HG03521 (cell line): ENCODE measurements at regions not wholly inside any gene's neighbourhood (a gene's known extent, or its start where the extent isn't known, plus 50 kb on each side); places are given as distances from the start of the nearest gene placed in this dataset.

Experiments used
- ATAC-seq: cut with Tn5 transposase; IDR thresholded peaks from one replicate; pipeline ENCODE4 v1.9.1; 2021; ENCODE audit warnings: mild to moderate bottlenecking, moderate library complexity; ENCODE audit not compliant: unreplicated experiment

DNA sequence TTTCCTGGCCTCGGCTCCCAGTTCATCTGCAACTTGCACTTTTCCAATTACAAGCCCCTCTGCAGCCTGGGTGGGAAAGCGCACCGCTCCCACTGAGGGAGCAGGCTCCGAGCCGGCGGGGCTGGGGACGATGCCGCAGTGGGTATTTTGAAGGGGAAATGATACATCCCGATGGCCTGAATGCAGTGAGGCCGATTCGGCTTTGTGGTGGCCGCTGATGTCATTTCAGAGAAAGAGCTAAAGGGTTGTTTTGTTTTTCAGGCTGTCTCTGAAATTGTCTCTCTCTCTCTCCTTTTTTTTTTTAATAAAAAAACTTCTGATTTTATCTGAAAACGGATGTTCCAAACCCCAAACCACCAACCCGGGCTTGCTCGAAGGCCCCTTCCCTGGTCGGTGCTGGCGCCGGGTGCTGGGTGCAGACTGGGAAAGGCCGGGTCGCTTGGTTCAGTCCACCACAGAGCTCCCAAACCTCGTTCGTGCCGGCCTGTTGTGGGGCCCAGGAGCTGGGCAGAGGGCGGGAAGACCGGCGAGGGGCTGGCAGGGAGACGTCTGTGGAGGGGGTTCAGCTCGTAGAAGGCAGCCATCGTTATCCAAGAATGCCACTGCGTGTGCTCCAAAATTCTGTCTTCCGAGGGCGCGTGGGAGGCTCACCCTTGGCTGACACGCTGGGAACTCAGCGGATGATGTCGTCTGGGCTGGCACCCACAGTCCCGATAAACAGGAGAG is 102.8 kb downstream of the FOXL1 start:
- no peak for ATAC-seq

DNA sequence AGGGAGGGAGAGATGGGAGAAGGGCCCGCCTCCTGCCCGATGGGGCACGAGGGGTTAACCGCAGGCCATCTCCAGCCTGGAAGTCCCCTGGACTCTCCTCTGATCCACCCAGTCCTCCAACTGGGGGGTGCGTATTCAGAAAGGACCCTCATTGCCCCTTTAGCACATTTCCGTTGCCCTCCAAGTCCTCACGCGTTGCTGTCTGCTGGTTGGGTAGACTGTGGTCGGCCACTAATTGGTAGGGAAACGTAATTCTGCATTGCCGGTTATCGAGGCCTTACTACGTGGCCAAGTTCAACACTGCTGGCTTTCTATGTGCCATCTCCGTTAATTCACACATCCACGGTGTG is 103.4 kb downstream of the FOXL1 start:
- no peak for ATAC-seq

DNA sequence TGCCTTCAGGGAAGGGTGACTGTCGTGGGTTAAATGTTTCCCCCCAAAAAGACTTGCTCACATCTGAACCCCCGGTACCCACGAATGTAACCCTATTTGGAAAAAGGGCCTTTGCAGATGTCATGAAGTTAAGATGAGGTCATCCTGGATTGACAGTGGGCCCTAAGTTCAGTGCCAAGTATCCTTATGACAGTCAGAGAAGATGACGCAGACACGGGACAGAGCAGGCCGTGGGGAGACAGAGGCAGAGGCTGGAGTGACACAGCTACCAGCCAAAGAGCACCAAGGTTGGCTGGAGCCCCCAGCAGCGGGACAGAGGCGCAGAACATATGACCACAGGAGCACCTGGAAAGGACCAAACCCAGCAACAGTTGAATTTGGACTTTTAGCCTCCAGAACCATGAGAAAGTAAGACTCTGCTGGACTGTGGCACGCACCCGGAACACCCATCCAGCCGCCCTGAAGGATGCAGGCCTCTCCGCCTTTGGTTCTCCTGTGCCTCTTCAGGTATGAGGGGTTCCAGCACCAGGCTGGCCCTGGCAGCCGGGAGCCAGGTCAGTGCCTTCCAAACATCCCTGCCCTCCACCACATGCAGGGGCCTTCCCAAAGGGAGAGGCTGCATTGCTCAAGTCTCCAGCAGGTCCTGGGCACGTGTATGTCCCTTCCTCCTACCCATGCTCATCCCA is 104.0 kb downstream of the FOXL1 start:
- ATAC-seq: no peak

DNA sequence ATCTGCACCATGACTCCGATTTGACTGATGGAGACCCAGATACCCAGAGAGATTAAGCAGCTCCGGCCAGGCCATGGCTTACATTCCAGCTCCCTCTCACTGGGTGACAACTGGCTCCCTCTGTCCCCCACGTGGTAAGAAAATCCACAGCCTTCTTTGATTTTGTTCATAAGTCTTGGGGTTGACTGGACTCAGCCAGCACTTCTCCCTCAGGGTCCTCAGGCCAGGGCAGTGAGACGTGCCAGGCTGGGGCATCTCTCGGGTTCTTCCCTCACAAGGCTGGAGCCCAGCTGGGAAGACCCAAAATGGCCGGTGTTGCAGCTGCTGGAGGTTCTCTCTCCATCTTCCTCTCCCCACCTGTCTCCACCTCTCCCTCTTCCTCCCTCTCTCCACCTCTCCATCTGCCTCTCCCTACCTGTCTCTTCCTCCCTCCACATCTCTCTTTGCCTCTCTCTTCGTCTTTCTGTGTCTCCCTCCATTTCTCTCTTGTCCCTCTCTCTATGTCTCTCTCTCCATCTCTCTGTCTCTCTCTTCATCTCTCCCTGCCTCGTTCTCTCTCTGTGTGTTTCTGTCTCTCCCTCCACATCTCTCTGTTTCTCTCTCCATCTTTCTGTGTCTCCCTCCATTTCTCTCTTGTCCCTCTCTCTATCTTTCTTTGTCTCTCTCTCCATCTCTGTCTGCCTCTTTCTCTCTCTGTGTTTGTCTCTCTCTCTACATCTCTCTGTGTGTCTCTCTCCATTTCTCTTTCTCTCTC is 105.3 kb downstream of the FOXL1 start:
- ATAC-seq: no peak

DNA sequence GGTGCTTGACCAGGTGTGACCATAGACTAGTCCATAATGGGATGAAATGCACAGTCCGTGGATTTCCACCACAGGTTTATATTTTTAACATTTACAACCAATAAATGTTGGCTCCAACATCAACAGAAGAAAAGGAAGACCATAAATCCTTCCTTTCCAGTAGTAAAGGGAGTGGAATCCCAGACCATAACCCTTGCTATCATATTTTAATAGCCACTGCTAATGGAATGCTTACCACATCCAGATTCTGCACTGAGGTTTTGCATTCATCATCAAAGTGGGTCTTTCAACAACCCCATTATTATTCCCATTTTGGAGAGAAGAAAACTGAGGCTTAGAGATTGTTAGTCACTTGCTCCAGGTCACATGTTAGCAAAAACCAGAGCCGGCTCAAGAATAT is 106.7 kb downstream of the FOXL1 start:
- no peak for ATAC-seq

DNA sequence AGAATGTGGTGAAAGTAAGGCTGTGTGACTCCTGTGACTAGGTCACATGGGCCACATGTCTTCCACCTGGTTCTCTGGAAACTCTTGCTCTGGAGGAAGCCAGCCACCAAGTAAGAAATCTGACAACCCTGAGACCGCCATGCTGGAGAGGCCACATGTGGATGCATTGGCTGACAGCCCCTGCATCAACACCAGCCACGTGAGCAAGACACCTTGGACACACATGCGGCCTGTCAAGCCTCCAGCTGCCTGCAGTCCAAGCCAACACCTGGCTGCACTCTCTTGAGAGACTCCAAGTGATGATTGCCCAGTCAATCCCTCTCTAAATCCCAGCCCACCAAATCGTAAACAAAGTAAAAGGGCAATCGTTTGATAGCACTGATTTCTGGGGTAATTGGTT is 112.6 kb downstream of the FOXL1 start:
- no peak for ATAC-seq

DNA sequence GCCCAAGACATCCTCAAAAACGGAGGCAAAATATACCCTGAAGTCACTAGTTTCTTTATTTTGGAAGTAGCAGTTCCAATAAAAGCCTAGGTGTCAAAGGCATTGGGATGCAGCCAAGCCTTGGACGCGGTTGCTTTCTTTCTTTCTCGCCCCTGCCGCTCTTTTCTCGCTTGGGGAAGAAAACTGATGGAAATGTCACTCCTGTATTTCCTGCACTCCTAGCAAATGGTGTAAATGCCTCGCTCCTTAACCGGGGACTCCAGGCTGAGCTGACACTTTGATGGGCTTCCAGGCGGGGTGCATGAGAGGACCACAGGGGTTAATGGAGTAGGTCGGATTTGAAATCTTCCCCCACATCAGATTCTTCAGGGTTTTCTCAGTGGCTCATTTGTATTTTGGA is 114.1 kb downstream of the FOXL1 start:
- no peak for ATAC-seq

DNA sequence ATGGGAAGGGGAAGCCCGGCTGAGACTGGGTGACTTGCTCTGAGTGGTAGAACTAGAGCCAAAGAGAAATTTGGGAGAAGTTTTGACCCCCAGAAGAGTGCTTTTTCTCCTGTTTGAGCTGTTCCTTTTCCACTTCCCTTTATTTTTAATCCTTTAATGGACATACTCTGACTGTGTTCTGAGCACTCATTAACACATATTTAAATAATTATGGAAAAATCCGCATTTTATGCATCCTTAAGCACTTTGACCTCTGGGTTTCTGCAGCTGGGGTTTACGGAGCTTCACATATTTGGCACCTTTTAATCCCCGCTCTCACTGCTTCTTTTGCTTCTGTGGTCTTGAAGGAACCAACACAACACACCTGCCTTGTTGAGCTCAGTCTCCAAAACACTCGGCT is 114.7 kb downstream of the FOXL1 start:
- no peak for ATAC-seq

DNA sequence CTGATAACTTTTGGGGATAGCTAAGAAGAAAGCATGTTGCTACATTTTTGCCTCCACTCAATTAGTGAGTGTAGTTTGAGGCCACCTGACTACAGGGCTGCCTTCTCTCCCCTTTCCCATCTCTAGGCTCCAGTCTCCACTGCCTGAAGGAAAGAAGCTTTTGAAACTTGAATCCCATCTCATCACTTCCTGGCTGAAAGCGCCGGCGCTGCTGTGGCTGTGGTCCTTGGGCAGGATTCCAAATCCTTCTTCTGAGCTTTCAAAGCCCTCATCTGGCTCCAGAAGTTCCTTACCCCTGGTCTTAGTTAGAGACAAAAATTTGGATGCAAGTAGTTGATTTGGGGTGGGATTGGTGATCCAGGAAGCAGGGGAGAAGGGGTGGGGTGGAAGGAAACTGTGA is 119.4 kb downstream of the FOXL1 start:
- ATAC-seq: no peak

DNA sequence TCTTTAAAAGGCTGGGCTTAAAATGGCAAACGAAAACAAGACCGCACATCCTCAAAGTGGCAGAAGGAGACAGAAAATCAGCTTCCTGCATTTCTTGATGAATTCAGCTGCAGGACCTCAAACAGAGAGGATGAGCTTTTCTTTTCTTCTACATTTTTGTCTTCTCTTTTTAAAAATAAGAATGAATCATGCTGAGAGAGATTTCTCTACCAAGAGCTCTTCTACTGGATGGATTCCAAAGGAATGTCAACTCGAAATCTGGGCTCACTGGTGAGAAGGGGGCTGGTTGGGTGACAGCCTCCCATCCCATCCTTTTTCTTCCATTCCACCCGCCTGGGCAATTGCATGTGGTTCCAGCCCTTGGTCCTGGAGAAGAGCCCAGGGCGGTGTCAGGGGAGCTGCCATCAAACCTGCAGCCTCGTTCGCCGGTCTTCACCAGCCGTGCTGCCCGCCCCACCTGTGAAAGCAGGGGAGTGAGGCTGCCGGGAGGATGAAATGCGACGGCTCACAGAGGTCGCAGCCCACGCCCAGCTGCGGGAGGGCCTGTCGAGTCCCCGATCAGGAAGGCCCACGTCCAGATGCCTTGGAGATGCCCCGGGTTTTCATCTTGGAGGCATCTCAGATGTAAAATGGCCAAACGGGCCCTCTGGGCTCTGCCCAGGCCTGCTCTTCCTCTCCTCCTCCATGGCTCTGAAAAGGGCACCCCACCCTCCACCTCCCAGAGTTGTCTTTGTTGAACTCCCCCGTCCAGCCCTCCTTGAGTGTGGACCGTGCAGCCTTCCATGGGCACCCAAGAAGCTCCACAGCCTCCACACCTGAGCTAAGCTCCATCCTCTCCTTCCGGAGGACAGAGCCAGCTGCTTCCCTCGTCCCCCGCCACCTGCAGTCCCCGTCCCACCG is 121.9 kb downstream of the FOXL1 start:
- no peak for ATAC-seq

DNA sequence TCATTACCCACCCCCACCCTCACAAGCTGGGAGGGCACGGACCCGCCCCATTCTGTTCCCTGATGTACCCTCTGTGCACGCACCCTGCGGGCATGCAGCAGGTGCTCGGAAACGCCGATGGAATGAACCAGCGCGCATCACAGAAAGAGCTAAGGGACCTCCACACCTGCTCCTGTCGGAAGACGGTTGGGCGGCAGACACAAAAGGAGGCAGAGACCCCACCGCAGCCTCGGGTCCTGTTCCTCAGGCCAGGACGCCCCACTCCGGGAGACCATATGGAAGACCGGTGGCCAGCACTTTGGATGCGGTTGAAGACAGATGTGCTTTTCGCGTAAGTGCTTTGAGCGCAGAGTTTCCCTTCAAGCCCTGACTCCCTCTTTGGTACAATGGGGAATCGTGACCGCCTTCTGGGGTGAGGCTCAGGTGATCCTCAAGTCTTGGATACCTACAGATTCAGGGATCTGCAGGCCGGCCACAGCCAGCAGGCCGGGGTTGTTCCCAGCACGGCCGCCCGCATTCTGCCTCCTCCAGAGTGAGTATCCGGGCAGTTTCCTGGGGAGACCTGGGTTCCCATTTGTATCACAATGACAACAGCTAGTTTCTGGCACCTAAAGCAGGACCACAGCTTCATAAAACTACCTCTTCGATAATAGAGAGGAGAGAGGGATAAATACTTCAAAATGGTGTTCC is 123.1 kb downstream of the FOXL1 start:
- ATAC-seq: no peak

DNA sequence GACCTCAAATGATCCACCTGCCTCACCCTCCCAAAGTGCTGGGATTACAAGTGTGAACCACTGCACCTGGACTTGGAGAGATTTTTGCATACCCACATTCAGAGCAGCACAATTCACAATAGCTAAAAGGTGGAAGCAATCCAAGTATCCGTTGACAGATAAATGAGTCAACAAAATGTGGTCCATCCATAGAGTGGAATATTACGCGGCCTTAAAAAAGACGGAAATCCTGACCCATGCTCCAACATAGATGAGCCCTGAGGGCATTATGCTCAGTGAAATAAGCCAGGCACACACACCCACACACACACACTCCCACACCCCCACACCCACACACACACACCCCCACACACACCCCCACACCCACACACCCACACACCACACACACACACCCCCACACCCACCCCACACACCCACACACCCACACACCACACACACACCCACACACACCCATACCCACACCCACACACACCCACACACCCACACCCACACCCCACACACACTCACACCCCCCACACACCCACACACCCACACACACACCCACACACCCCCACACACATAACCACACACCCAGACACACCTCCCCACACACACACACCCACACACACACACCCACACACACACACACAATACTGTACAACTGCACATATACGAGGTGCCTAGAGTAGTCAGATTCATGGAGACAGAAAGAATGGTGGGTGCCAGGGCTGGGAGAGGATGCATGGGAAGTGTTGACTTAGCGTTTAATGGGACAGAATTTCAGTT is 124.7 kb downstream of the FOXL1 start:
- no peak for ATAC-seq

DNA sequence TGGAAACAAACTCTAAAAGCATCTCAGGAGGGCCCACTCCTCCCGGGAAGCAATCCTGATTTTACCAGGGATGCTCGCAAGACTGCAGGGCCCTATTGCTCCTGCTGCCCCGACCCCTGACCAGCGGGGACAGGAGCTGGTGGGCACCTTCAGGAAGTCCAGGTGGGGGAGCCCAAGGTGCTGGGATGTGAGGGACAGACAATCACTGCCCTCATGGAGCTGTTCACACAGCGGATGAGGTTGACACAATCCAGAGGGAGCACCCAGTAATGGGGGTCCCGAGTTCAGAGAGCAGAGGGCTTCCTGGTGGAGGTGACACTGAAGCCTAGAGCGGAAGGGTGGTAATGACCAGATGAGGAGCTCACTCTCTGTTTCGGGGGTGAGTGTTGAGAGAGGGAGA is 126.2 kb downstream of the FOXL1 start:
- no peak for ATAC-seq

DNA sequence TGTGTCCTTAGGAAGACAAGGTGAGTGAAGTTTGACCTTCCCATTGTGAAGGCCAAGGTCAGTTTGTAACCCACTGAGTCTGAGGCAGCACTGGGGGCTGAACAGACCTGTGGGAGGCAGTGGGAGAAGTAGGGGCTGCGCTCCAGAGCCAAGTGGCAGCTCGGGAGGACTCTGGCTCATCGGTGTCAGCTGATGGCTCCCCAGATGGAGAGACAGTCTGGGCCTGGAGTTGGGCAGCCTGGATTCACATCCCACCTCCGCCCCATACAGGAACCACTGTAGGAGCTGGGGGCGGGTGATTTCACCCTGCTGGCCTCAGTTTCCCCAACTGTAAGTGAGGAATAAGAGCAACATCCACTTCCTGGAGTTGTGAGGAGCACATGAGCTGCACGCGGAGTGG is 128.4 kb downstream of the FOXL1 start:
- no peak for ATAC-seq

DNA sequence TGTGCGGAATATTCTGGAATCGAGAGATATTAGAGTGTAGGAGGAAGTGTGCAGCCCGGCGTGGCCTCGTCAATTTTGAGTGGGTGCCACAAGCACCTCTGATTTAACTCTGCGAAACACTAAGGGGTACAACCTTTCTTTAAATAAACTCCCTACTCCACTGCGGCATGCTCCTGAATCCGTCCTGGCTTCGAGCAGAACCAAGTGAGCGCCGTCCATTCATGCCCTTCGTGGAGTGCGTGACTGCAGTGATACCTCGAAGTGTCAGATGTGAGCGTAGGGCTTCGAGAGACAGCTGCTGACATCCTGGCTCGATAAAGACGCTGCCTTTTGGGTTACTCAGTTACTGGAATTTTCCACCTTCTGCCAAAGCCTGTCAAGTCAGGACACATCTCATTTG is 128.8 kb downstream of the FOXL1 start:
- no peak for ATAC-seq

DNA sequence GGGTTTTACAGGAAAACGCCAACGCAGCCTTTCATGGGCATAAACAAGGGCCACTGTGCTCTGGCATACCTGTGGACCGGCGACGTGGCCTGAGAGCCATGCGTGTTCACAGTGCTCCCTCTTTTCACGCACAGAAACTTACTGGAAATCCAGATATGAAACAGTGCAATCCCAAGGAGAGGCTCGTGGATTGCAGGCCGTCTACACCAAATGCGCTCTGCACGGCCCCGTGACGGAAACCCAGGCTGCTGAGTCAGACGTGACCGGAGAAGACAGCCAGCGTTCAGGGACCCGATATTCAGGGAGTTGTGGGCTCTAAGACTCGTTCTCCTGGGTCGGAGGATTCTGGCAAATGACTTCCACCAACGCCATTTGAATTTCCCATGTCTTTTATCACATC is 129.2 kb downstream of the FOXL1 start:
- no peak for ATAC-seq

DNA sequence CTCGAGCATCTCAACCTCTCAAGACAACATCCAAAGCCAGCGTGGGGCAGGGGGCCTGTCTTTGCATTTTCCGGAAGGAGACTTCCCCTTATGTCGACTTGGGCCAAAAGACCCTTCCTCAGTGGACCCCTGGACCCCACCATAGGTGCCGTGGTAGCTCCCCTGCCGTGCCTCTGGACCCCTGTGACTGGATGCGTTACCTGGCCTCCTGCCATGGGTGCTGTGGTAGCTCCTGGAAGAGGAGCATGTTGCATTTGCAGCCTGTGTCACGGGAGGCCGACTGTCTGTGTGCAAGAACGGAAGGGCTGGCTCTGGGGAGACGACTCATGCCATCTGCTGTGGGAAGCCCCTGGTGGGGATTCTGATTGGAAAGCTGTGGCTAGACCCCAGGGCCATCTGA is 130.1 kb downstream of the FOXL1 start:
- no peak for ATAC-seq

DNA sequence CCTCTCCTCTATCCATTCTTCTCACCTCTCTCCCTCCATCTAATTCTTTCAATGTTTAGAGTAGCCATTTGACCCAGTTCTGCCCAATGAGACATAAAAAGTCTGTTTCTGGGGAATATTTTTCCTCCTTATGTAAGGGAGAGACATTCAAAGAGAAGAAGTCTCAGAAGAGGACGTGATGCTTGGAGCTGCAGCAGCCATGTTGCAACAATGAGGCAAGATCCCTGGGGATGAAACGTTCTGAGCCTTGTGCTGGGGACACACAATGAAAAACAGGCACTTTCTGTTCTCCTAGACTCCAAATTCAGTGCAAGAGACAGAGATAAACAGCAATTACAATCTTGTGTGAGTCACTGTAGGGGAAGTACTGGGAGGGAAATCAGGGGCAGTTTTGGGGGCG is 130.8 kb downstream of the FOXL1 start:
- ATAC-seq: no peak

DNA sequence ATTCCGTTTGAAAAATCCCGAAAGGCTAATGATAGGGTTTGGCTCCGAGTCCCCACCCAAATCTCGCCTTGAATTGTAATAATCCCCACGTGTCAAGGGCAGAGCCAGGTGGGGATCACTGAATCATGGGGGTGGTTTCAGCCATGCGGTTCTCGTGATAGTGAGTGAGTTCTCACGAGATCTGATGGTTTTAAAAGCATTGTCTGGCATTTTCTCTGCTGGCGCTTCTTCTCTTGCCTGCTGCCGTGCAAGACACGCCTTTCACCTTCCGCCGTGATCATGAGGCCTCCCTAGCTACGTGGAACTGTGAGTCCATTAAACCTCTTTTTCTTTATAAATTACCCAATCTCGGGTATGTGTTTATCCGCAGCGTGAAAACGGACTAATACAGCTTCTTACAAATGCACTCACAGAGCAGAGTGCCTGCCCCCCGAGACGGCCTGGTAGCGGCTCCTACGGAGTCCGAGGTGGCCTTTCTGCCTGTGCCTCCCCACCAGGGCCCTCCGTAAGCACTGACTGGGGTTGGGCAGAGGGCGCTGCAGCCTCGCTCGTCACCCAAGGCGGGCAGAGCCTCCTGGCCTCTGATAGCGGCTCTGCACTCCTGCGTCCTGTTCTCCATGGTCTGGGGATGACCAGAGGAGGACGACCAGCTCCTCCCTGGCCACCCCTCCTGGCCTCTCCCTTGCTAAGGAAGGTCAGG is 131.7 kb downstream of the FOXL1 start:
- ATAC-seq: no peak
